Panc1 (cell line): ENCODE measurements at regions not wholly inside any gene's neighbourhood (a gene's known extent, or its start where the extent isn't known, plus 50 kb on each side); places are given as distances from the start of the nearest gene placed in this dataset.

Experiments
- ATAC-seq: fragments of 200-7000 bp; cut with Tn5 transposase; 2 replicates; pipeline ENCODE4 v1.9.1; 2020; ENCODE audit warnings: mild to moderate bottlenecking, moderate library complexity
- BruUV-seq: library from RNA; stranded (reverse); fragments of 400-500 nt; replicated peaks from 2 replicates; lab custom pipeline; 2021; lab: Mats Ljungman, UMichigan
- CTCF ChIA-PET: fragments of 300-600 bp; sonication (Branson Sonifier 250); formaldehyde crosslinking; loops from one replicate; lab custom pipeline; 2022; ENCODE audit warnings: antibody characterized with exemption; lab: Charles Lee
- POLR2A ChIA-PET: fragments of 300-600 bp; sonication (Branson Sonifier 250); formaldehyde crosslinking; loops from one replicate; lab custom pipeline; 2022; ENCODE audit warnings: antibody characterized with exemption; lab: Charles Lee
- DNase-seq: peaks from one replicate; pipeline ENCODE4 v3.0.0-alpha.2; 2010; ENCODE audit warnings: low read depth, low spot score
- H3K27ac ChIP-seq: 2 replicates; pipeline ENCODE4 v1.5.1; 2011; ENCODE audit warnings: mild to moderate bottlenecking, low read length, inconsistent platforms
- H3K27me3 ChIP-seq: fragments of 200-500 bp; sonication (Bioruptor generic); 2 replicates; pipeline ENCODE4 v1.6.0; 2014; ENCODE audit warnings: low read length, inconsistent platforms; ENCODE audit not compliant: control insufficient read depth, insufficient read depth
- H3K36me3 ChIP-seq: fragments of 200-500 bp; sonication (Bioruptor generic); 2 replicates; pipeline ENCODE4 v1.5.1; 2014; ENCODE audit warnings: inconsistent platforms, mild to moderate bottlenecking, low read length, moderate library complexity; ENCODE audit not compliant: control insufficient read depth, insufficient read depth
- H3K4me1 ChIP-seq: 2 replicates; pipeline ENCODE4 v1.5.1; 2011; ENCODE audit warnings: inconsistent platforms, mild to moderate bottlenecking, low read length, moderate library complexity; ENCODE audit not compliant: control insufficient read depth, insufficient read depth
- H3K4me3 ChIP-seq, 2 experiments: 2 replicates each; pipeline ENCODE4 v1.5.1; 2011 to 2012; ENCODE audit warnings: low read depth in 2 of 2, low read length in 2 of 2, mild to moderate bottlenecking in 2 of 2, inconsistent platforms in 1 of 2, moderate library complexity in 1 of 2
- H3K9me3 ChIP-seq: fragments of 200-500 bp; sonication (Bioruptor generic); 2 replicates; pipeline ENCODE4 v1.5.1; 2014; ENCODE audit warnings: low read depth, mild to moderate bottlenecking, inconsistent platforms, low read length, moderate library complexity; ENCODE audit not compliant: control insufficient read depth, insufficient read depth
- POLR2AphosphoS5 ChIP-seq: IDR thresholded peaks from 2 replicates; pipeline ENCODE4 v1.6.1; 2012; ENCODE audit warnings: mild to moderate bottlenecking, low read depth, low read length, moderate library complexity
- REST ChIP-seq, 2 experiments: IDR thresholded peaks; 2 replicates each; pipeline ENCODE4 v1.6.1; 2011 to 2012; ENCODE audit warnings: low read depth in 2 of 2, control low read depth in 1 of 2, low read length in 1 of 2, mild to moderate bottlenecking in 1 of 2, moderate library complexity in 1 of 2; ENCODE audit not compliant: insufficient read depth in 1 of 2
- TCF7L2 ChIP-seq: IDR thresholded peaks from 2 replicates; pipeline ENCODE4 v1.6.1; 2011; ENCODE audit warnings: mild to moderate bottlenecking, low read depth, low read length, inconsistent platforms
- in situ Hi-C: cut with HindIII; loops from 2 replicates; pipeline ENCODE4 v1.10.0; 2016; ENCODE audit warnings: low sequenced_read_pairs, low pct_unique_long_range_greater_than_20kb
- intact Hi-C: fragments of 100-400 bp; cut with micrococcal nuclease; formaldehyde crosslinking; loops from one replicate; pipeline ENCODE4 v1.10.0; 2022; ENCODE audit not compliant: unreplicated experiment
- TF ChIP-seq, protein P1 (sequence below): fragments of 450-650 bp; IDR thresholded peaks from 2 replicates; pipeline ENCODE4 v1.5.1; 2017; ENCODE audit warnings: mild to moderate bottlenecking

- ChIA-PET CTCF (no interaction called here), POLR2A (interaction anchor here (0.7 kb wide), 1 partner anchor 968 kb away, joined by 3 read pairs; no protein-coding TSS in a partner anchor)
- BruUV-seq = no TSS peak
Measured at GRCh38 chr2:137806068-137806805, 158.0 kb upstream of the HNMT start.

DNA sequence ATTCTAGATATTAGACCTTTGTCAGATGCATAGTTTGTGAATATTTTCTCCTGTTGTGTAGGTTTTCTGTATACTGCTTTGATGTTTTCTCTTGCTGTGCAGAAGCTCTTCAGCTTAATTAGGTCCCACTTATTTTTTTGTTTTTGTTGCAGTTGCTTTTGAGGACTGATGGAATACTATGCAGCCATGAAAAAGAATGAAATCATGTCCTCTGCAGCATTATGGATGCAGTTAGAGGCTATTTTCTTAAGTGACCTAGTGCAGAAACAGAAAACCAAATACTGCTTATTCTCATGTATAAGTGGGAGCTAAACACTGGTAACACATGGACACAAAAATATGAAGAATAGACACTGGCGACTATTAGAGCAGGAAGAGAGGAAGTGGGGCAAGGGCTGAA, 155.0 kb upstream of the HNMT start:
- Histone ChIP-seq H3K36me3 (no peaks in the 10 kb centered on the region), H3K9me3 (no peaks in the 10 kb centered on the region), H3K27me3 (no peaks in the 10 kb centered on the region), H3K27ac (no peak overlapping the region), H3K4me3 (no peak overlapping the region), H3K4me1 (no peaks in the 10 kb centered on the region)
- in situ Hi-C loops (no loop called here), intact Hi-C loops (no loop called here)
- no TSS peak for BruUV-seq
- ATAC-seq (no peak), DNase-seq (no peak)
- POLR2A ChIA-PET = no interaction called here
- no peak for TF ChIP-seq POLR2AphosphoS5
- TF ChIP-seq TCF7L2 = no peak
- TF ChIP-seq, protein P1, sequence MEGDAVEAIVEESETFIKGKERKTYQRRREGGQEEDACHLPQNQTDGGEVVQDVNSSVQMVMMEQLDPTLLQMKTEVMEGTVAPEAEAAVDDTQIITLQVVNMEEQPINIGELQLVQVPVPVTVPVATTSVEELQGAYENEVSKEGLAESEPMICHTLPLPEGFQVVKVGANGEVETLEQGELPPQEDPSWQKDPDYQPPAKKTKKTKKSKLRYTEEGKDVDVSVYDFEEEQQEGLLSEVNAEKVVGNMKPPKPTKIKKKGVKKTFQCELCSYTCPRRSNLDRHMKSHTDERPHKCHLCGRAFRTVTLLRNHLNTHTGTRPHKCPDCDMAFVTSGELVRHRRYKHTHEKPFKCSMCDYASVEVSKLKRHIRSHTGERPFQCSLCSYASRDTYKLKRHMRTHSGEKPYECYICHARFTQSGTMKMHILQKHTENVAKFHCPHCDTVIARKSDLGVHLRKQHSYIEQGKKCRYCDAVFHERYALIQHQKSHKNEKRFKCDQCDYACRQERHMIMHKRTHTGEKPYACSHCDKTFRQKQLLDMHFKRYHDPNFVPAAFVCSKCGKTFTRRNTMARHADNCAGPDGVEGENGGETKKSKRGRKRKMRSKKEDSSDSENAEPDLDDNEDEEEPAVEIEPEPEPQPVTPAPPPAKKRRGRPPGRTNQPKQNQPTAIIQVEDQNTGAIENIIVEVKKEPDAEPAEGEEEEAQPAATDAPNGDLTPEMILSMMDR = no peak
- CTCF ChIA-PET = no interaction called here

More at GRCh38 chr2:137806068-137806805, 158.0 kb upstream of the HNMT start:
- Histone ChIP-seq H3K27me3 (no peaks in the 10 kb centered on the region), H3K9me3 (no peaks in the 10 kb centered on the region), H3K4me3 (no peak overlapping the region), H3K27ac (no peak overlapping the region), H3K36me3 (no peaks in the 10 kb centered on the region), H3K4me1 (no peaks in the 10 kb centered on the region)
- ATAC-seq (no peak), DNase-seq (no peak)
- in situ Hi-C loops = no loop called here
- intact Hi-C loops = no loop called here
- TF ChIP-seq REST (IDR thresholded peaks at IDR 0.05; ENCODE audit: insufficient read depth in 1 of 2, low read depth in 2 of 2, low read length in 1 of 2) = no peak

GRCh38 chr2:137809837-137810236, 154.4 kb upstream of the HNMT start:
- DNase-seq = no peak
- CTCF ChIA-PET = no interaction called here
- no TSS peak for BruUV-seq

More at GRCh38 chr2:137809837-137810236, 154.4 kb upstream of the HNMT start:
- no peaks in the 10 kb centered on the region for H3K9me3 ChIP-seq
- H3K4me1 ChIP-seq = no peaks in the 10 kb centered on the region
- H3K27me3 ChIP-seq = no peaks in the 10 kb centered on the region
- in situ Hi-C loops = no loop called here
- ATAC-seq = no peak
- TF ChIP-seq REST (IDR thresholded peaks at IDR 0.05; ENCODE audit: insufficient read depth in 1 of 2, low read depth in 2 of 2, low read length in 1 of 2) = no peak
- TF ChIP-seq, protein P1 = no peak
- no peaks in the 10 kb centered on the region for H3K36me3 ChIP-seq
- intact Hi-C loops = no loop called here
- POLR2A ChIA-PET = no interaction called here
- H3K4me3 ChIP-seq = no peak overlapping the region
- H3K27ac ChIP-seq = no peak overlapping the region
